Coronary artery (tissue), 2 donors: ENCODE measurements at regions not wholly inside any gene's neighbourhood (a gene's known extent, or its start where the extent isn't known, plus 50 kb on each side); places are given as distances from the start of the nearest gene placed in this dataset.

Experiments
- DNase-seq: peaks from one replicate; pipeline ENCODE4 v3.0.0-alpha.2; 2017; ENCODE audit warnings: low spot score
- H3K27ac ChIP-seq, 2 donors: fragments of 200-600 bp; sonication (generic); one replicate each; pipeline ENCODE4 v1.5.1; 2016 to 2019
- H3K4me3 ChIP-seq: fragments of 200-600 bp; sonication (generic); 2 replicates; pipeline ENCODE4 v1.5.1; 2016; ENCODE audit warnings: mild to moderate bottlenecking, moderate library complexity
- CTCF ChIP-seq: fragments of 200-600 bp; sonication (generic); IDR thresholded peaks from one replicate; pipeline ENCODE4 v1.5.1; 2019; ENCODE audit warnings: antibody characterized with exemption

GRCh38 chr15:94909510-94909909, 678.1 kb downstream of the MCTP2 start:
- no peak overlapping the region for H3K4me3 ChIP-seq
- H3K27ac ChIP-seq: no peak overlapping the region
- no peak for TF ChIP-seq CTCF
- DNase-seq: no peak

DNA sequence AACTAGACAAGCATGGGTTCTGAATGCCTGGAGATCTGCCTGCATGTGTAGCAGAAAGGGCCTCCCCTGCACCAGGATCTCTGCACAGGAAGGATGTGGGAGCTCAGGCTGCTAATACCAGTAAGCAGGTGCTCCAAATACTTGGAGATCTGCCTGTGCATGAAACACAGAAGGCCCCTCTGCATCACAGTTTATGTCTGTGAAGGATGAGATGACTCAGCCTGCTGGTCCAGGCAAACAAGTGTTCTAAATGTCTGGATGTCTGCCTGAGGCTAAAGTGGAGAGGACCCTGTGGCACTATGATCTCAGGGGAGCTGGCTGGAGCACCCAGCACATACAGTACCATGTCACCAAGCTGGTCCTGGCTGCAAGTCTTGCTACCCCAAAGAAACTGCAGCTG, 678.8 kb downstream of the MCTP2 start:
- no peak for TF ChIP-seq CTCF
- Histone ChIP-seq H3K27ac (no peak overlapping the region), H3K4me3 (no peak overlapping the region)
- no peak for DNase-seq

- no peak for TF ChIP-seq CTCF
- Histone ChIP-seq H3K27ac (no peak overlapping the region), H3K4me3 (no peak overlapping the region)
- no peak for DNase-seq
Measured at GRCh38 chr15:94912760-94913159, 681.4 kb downstream of the MCTP2 start.

- DNase-seq: no peak
- TF ChIP-seq CTCF: no peak
- Histone ChIP-seq H3K4me3 (no peak overlapping the region), H3K27ac (no peak overlapping the region)
Measured at GRCh38 chr15:94917068-94917467, 685.7 kb downstream of the MCTP2 start.

GRCh38 chr15:94921936-94922335, 690.6 kb downstream of the MCTP2 start:
- Histone ChIP-seq H3K4me3 (no peak overlapping the region), H3K27ac (peak overlapping the region; percentile 1 to 21)
- DNase-seq: no peak
- no peak for TF ChIP-seq CTCF

DNA sequence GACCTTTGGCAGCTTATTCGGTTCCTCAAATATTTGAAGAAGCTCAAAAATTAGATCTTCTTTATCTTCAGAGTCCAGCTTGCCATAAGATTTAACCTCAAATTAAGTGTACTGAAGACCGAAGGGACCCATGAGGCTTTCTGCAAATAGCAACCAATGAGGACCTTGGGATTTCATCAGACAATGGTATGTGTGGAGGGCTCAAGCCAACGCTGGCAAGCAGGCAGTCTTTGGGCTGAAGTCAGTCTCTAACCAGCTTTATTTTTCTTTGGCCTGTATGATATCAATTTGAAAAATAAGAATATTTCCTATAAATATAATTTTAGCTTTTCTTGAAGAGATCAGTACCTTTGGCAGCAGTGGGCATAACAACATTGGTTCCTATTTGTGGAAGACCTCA, 692.7 kb downstream of the MCTP2 start:
- H3K27ac ChIP-seq: peak overlapping the region in 1 of 2 donors; percentile 73
- H3K4me3 ChIP-seq: no peak overlapping the region
- TF ChIP-seq CTCF: no peak
- no peak for DNase-seq

DNA sequence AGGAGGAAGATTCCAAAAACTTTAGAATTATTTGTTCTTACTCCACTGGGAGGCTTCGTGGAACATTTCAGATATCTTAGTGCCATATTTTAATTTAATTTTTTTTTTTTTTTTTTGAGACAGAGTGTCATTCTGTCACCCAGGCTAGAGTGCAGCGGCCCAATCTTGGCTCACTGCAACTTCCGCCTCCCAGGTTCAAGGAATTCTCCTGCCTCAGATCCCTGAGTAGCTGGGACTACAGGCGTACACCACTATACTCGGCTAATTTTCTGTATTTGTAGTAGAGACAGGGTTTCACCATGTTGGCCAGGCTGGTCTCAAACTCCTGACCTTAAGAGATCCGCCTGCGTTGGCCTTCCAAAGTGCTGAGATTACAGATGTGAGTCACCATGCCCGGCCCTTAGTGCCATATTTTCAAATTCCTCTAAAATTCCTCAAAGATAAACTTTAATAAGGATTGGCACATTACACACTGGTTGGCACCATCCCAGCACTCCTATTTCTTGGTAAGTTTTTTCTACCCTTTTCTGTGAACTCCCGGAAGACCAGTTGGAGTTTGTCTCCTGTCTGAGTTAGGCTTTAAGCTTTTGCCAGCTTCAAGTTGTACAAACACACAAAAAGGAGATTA, 693.7 kb downstream of the MCTP2 start:
- no peak for TF ChIP-seq CTCF
- Histone ChIP-seq H3K4me3 (no peak overlapping the region), H3K27ac (peak overlapping the region; percentile 11 to 73)
- peak; percentile 76 for DNase-seq
